GM21526 (cell line): ENCODE measurements at regions not wholly inside any gene's neighbourhood (a gene's known extent, or its start where the extent isn't known, plus 50 kb on each side); places are given as distances from the start of the nearest gene placed in this dataset.
"Not testable (repeated sequence)": the region's sequence is repeated elsewhere in the genome, so short reads cannot be mapped to it uniquely, and the experiment has no call there.

Source experiments
- ATAC-seq: cut with Tn5 transposase; IDR thresholded peaks from one replicate; pipeline ENCODE4 v1.9.1; 2021; ENCODE audit warnings: moderate library complexity; ENCODE audit not compliant: unreplicated experiment, low FRiP score

GRCh38 chr9:108766626-108767161 lies 89.1 kb downstream of the ACTL7B start:
- ATAC-seq, result no peak

DNA sequence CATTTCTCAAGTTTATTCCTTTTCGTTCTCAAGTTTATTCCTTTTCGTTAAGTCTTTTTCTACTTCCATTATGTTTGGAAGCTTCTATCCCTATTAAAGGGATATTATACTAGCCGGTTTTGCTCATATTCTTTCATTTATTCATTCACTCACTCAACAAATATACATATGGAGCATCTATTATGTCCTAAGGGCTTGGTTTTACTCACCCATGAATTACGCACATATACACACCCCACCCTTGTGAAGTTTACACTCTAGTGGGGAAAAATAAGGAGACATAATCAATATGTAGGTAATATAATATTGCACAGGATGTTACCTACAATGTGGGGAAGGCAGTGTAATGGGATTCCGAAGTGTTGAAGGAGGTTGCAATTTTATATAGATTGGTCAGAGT lies 90.5 kb downstream of the ACTL7B start:
- no peak for ATAC-seq

- no peak for ATAC-seq
Observed at GRCh38 chr9:108762348-108763055, 93.3 kb downstream of the ACTL7B start.

GRCh38 chr9:108761655-108762347 lies 94.0 kb downstream of the ACTL7B start:
- ATAC-seq, result peak; percentile 60

DNA sequence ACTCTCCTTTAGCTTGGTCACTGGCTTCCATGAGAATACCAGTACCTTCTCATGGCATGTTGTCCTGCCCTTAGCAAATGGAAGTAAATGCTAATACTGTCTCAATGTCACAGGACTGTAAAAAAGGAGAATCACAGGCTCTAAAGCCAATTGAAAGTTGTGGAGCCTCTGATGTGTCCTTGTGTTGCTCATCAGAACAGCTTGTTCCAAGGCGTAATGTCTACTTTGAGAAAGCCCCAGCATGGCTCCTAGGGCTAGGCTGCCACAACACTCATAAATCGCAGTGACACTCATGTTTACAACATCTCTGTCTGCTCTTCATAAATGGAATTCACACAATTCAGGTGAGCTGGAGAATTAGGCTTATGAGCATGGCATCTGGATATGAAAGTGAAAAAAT lies 94.9 kb downstream of the ACTL7B start:
- no peak for ATAC-seq

- no peak for ATAC-seq
Observed at GRCh38 chr9:108759835-108760234, 96.0 kb downstream of the ACTL7B start.

GRCh38 chr9:108759399-108759798 lies 96.4 kb downstream of the ACTL7B start:
- no peak for ATAC-seq

GRCh38 chr9:108756746-108757490 lies 98.9 kb downstream of the ACTL7B start:
- ATAC-seq, result no peak

- peak; percentile 98 for ATAC-seq
Observed at GRCh38 chr9:108755979-108756378, 99.8 kb downstream of the ACTL7B start.

DNA sequence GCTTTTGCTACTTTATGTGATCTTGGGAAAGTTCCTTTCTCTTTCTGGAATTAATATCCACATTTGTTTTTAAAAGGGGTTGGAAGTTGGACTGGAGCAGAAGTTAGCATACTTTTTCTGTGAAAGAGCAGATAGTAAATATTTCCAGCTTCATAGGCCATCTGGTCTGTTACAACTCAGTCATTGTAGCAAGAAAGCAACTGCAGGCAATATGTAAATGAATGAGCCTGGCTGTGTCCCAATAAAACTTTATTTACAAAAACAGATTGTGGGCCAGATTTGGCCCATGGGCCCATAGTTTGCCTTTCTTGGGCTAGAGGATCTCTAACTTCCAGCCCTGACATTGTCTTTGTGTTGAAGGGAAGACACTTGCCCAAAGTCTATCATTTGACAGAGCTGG lies 104.4 kb downstream of the ACTL7B start:
- ATAC-seq, result no peak

- ATAC-seq, result no peak
Observed at GRCh38 chr9:108750661-108751215, 105.0 kb downstream of the ACTL7B start.

- ATAC-seq, result no peak
Observed at GRCh38 chr9:108748776-108749175, 107.0 kb downstream of the ACTL7B start.

GRCh38 chr9:108746864-108747263 lies 108.9 kb downstream of the ACTL7B start:
- no peak for ATAC-seq

DNA sequence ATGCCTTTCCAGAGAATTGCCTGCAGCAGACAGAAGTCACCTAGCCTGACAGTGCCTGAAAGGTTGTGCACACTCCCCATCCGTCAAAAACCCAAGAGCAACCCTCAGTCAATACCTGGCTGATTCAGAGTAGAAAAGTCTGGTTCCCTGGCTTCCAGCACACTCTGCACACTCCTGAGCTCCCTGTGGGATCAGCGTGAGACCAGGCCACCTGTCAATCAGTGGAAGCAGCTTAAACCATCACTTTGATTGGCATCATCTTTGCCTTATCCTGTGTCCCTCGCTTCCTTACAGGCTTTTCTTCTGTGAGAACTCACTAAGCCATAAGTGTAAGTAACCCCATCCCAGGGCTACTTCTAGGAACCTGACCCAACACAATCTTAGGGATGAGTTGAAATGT lies 109.8 kb downstream of the ACTL7B start:
- ATAC-seq, result no peak

- ATAC-seq, result no peak
Observed at GRCh38 chr9:108744641-108745040, 111.1 kb downstream of the ACTL7B start.

DNA sequence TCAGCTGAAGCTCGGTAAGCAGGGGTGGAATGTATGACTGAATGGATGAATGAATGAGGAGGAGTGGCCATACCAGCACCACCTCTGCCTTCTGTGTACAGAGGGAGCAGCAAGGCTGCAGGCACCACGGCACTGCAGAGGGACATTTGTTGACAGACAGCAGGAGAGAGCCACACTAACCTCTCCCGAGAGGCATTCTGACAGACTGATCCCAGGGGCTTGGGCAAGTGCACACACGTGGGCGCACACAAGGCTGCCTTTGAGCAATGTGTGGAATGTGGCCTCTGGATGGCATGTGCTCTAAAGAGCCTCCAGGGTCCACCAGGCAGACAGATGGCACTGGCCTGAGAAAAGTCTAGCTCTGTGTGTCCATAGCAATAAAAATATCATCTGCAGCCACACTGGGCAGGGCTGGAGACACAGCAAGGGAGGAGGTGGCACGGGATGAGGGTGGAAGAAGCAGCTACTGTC lies 111.8 kb downstream of the ACTL7B start:
- ATAC-seq, result no peak

GRCh38 chr9:108743416-108743815 lies 112.4 kb downstream of the ACTL7B start:
- no peak for ATAC-seq

- no peak for ATAC-seq
Observed at GRCh38 chr9:108742191-108742590, 113.6 kb downstream of the ACTL7B start.

DNA sequence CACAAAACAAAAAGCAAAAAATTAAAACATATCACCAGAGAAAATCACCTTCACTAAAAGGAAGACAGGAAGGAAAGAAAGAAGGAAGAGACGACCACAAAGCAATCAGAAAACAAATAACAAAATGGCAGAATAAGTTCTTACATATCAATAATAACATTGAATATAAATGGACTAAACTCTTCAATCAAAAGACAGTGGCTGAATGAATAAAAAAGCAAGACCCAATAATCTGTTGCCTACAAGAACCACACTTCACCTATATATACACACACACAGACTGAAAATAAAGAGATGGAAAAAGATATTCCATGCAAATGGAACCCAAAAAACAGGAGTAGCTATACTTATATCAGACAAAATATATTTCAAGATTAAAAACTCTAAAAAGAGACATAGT lies 124.5 kb downstream of the ACTL7B start:
- not testable (repeated sequence) for ATAC-seq

DNA sequence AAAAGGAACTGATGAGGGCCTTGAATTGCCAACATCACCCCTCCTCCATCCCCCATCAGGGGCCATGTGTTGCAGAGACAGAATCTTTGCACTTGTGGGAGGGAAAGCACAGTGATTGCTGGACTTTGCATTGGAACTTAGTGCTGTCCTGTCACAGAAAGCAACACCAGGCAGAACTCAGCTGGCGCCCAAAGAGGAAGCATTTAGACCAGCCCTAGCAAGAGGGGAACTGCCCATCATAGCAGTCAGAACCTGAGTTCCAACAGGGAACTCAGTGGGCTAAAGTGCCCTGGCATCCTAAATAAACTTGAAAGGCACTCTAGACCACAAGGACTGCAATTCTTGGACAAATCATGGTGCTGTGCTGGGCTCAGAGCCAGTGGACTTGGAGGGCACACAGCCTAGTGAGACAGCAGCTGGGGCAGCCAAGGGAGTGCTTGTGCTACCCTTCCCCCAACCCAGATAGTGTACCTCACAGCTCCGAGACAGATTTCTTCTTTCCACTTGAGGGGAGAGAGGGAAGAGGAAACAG lies 128.1 kb downstream of the ACTL7B start:
- no peak for ATAC-seq

DNA sequence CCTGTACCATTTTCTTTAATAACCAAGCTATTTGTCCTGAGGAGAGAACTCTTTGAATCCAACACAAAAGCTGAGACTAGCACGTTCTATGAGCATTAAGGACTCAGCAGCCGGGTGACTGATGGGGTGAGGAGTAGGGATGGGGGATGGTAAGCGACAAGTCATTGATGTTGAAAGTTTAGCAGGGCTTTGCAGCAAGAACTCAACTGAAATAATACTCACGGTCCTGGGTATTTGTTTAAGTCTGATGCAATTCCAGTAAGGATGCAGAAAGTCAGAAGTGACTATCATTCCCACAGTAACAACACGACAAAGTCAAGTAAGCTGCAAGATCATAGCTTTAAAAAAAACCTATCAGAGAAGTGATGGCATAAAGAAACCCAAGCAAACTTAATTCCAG lies 131.1 kb downstream of the ACTL7B start:
- no peak for ATAC-seq
